ENCODE measurements at regions not wholly inside any gene's neighbourhood (a gene's known extent, or its start where the extent isn't known, plus 50 kb on each side); places are given as distances from the start of the nearest gene placed in this dataset.

GRCh38 chr16:65767125-65767524 is 599.4 kb upstream of the CDH5 start:
- H3K36me3 ChIP-seq (ENCODE audit: control insufficient read depth, low read length): no peaks in the 10 kb centered on the region
- H3K4me1 ChIP-seq (ENCODE audit: control insufficient read depth, low read length): no peaks in the 10 kb centered on the region
- no peak overlapping the region for H3K4me2 ChIP-seq (ENCODE audit: low read length)
- no peaks in the 10 kb centered on the region for H3K9me2 ChIP-seq (replicated peaks; ENCODE audit: control insufficient read depth, low read length)
- H3K9me3 ChIP-seq (ENCODE audit: control insufficient read depth, insufficient read depth, low read length): no peaks in the 10 kb centered on the region
- no peaks in the 10 kb centered on the region for H3F3A ChIP-seq (ENCODE audit: control insufficient read depth, insufficient read depth)
- no peak overlapping the region for H3K4me3 ChIP-seq (ENCODE audit: low read length)
- no peaks in the 10 kb centered on the region for H3K27me3 ChIP-seq (ENCODE audit: control insufficient read depth, low read length)
- H4K20me1 ChIP-seq (ENCODE audit: control insufficient read depth, insufficient read depth, low read depth, low read length): no peaks in the 10 kb centered on the region
- H3K27ac ChIP-seq (ENCODE audit: low read depth, low read length): no peak overlapping the region
- TF ChIP-seq EZH2phosphoT487 (IDR thresholded peaks at IDR 0.05; ENCODE audit: borderline replicate concordance, low read length) (no peak), CTCF (IDR thresholded peaks at IDR 0.05; ENCODE audit: low read depth, low read length, poor library complexity, severe bottlenecking) (no peak)
- H3K79me2 ChIP-seq (ENCODE audit: control insufficient read depth, low read length): no peaks in the 10 kb centered on the region

GRCh38 chr16:65763640-65764305 is 602.7 kb upstream of the CDH5 start:
- Histone ChIP-seq H3K4me2 (ENCODE audit: low read length) (no peak overlapping the region), H3K36me3 (ENCODE audit: control insufficient read depth, low read length) (no peaks in the 10 kb centered on the region), H3K9me2 (replicated peaks; ENCODE audit: control insufficient read depth, low read length) (no peaks in the 10 kb centered on the region), H3K4me1 (ENCODE audit: control insufficient read depth, low read length) (no peaks in the 10 kb centered on the region), H3K27ac (ENCODE audit: low read depth, low read length) (no peak overlapping the region), H3K4me3 (ENCODE audit: low read length) (no peak overlapping the region), H3F3A (ENCODE audit: control insufficient read depth, insufficient read depth) (no peaks in the 10 kb centered on the region), H3K9me3 (ENCODE audit: control insufficient read depth, insufficient read depth, low read length) (no peaks in the 10 kb centered on the region; the same call in 1 of the 2 replicates), H4K20me1 (ENCODE audit: control insufficient read depth, insufficient read depth, low read depth, low read length) (no peaks in the 10 kb centered on the region), H3K27me3 (ENCODE audit: control insufficient read depth, low read length) (no peaks in the 10 kb centered on the region), H3K79me2 (ENCODE audit: control insufficient read depth, low read length) (no peaks in the 10 kb centered on the region)
- no peak for TF ChIP-seq EZH2phosphoT487 (IDR thresholded peaks at IDR 0.05; ENCODE audit: borderline replicate concordance, low read length)
- no peak for TF ChIP-seq CTCF (IDR thresholded peaks at IDR 0.05; ENCODE audit: low read depth, low read length, poor library complexity, severe bottlenecking)

GRCh38 chr16:65760874-65761273 is 605.6 kb upstream of the CDH5 start:
- no peak overlapping the region for H3K27ac ChIP-seq (ENCODE audit: low read depth, low read length)
- H3K36me3 ChIP-seq (ENCODE audit: control insufficient read depth, low read length): no peaks in the 10 kb centered on the region
- H3K9me3 ChIP-seq (ENCODE audit: control insufficient read depth, insufficient read depth, low read length): no peaks in the 10 kb centered on the region; the same call in 1 of the 2 replicates
- H4K20me1 ChIP-seq (ENCODE audit: control insufficient read depth, insufficient read depth, low read depth, low read length): no peaks in the 10 kb centered on the region
- H3K4me2 ChIP-seq (ENCODE audit: low read length): no peak overlapping the region
- no peaks in the 10 kb centered on the region for H3K9me2 ChIP-seq (replicated peaks; ENCODE audit: control insufficient read depth, low read length)
- no peak for TF ChIP-seq CTCF (IDR thresholded peaks at IDR 0.05; ENCODE audit: low read depth, low read length, poor library complexity, severe bottlenecking)
- TF ChIP-seq EZH2phosphoT487 (IDR thresholded peaks at IDR 0.05; ENCODE audit: borderline replicate concordance, low read length): no peak
- no peaks in the 10 kb centered on the region for H3F3A ChIP-seq (ENCODE audit: control insufficient read depth, insufficient read depth)
- H3K4me1 ChIP-seq (ENCODE audit: control insufficient read depth, low read length): no peaks in the 10 kb centered on the region
- H3K79me2 ChIP-seq (ENCODE audit: control insufficient read depth, low read length): no peaks in the 10 kb centered on the region
- no peak overlapping the region for H3K4me3 ChIP-seq (ENCODE audit: low read length)
- no peaks in the 10 kb centered on the region for H3K27me3 ChIP-seq (ENCODE audit: control insufficient read depth, low read length)

All from DOHH2 (cell line).